MM.1S (cell line): ENCODE measurements at regions not wholly inside any gene's neighbourhood (a gene's known extent, or its start where the extent isn't known, plus 50 kb on each side); places are given as distances from the start of the nearest gene placed in this dataset.

Experiments
- DNase-seq: peaks from one replicate; pipeline ENCODE4 v3.0.0-alpha.2; 2015
- H2AFZ ChIP-seq: fragments of 300-600 bp; sonication (generic); 2 replicates; pipeline ENCODE4 v1.6.0; 2016; ENCODE audit warnings: antibody characterized with exemption, low read length
- H3F3A ChIP-seq: fragments of 300-600 bp; sonication (generic); 2 replicates; pipeline ENCODE4 v1.6.1; 2016; ENCODE audit warnings: mild to moderate bottlenecking, antibody characterized with exemption, low read length, moderate library complexity, mixed read lengths; ENCODE audit not compliant: insufficient read depth
- H3K27ac ChIP-seq: fragments of 300-600 bp; sonication (generic); 2 replicates; pipeline ENCODE4 v1.5.1; 2016; ENCODE audit warnings: mild to moderate bottlenecking, low read length
- H3K27me3 ChIP-seq: fragments of 300-600 bp; sonication (generic); replicated peaks from 2 replicates; pipeline ENCODE4 v1.6.0; 2016; ENCODE audit warnings: low read length; ENCODE audit not compliant: insufficient read depth
- H3K36me3 ChIP-seq: fragments of 300-600 bp; sonication (generic); replicated peaks from 2 replicates; pipeline ENCODE4 v1.6.1; 2016; ENCODE audit warnings: mild to moderate bottlenecking, low read length, mixed read lengths; ENCODE audit not compliant: insufficient read depth
- H3K4me1 ChIP-seq: fragments of 300-600 bp; sonication (generic); 2 replicates; pipeline ENCODE4 v1.6.1; 2016; ENCODE audit warnings: low read length, mixed read lengths
- H3K4me2 ChIP-seq: fragments of 300-600 bp; sonication (generic); 2 replicates; pipeline ENCODE4 v1.6.0; 2016; ENCODE audit warnings: low read depth, low read length
- H3K4me3 ChIP-seq: fragments of 300-600 bp; sonication (generic); 2 replicates; pipeline ENCODE4 v1.5.1; 2016; ENCODE audit warnings: low read length, mixed read lengths
- H3K79me2 ChIP-seq: fragments of 300-600 bp; sonication (generic); 2 replicates; pipeline ENCODE4 v1.6.1; 2016; ENCODE audit warnings: mixed run types, low read length, mixed read lengths
- H3K9ac ChIP-seq: fragments of 300-600 bp; sonication (generic); 2 replicates; pipeline ENCODE4 v1.6.1; 2016; ENCODE audit warnings: low read length, mixed read lengths
- H3K9me2 ChIP-seq: fragments of 300-600 bp; sonication (generic); replicated peaks from 2 replicates; pipeline ENCODE4 v1.6.1; 2016; ENCODE audit warnings: mild to moderate bottlenecking, low read length, mixed read lengths; ENCODE audit not compliant: insufficient read depth
- H3K9me3 ChIP-seq: fragments of 300-600 bp; sonication (generic); replicated peaks from 2 replicates; pipeline ENCODE4 v1.6.1; 2016; ENCODE audit warnings: mild to moderate bottlenecking, low read length, mixed read lengths; ENCODE audit not compliant: insufficient read depth
- H4K20me1 ChIP-seq: fragments of 300-600 bp; sonication (generic); 2 replicates; pipeline ENCODE4 v1.6.1; 2016; ENCODE audit warnings: mild to moderate bottlenecking, low read length, moderate library complexity, mixed read lengths; ENCODE audit not compliant: insufficient read depth
- EZH2 ChIP-seq: fragments of 300-600 bp; sonication (generic); optimal IDR thresholded peaks from 2 replicates; pipeline ENCODE3; 2017; ENCODE audit warnings: low read depth, mild to moderate bottlenecking, antibody characterized with exemption, low read length, mixed read lengths
- EZH2phosphoT487 ChIP-seq: fragments of 300-600 bp; sonication (generic); IDR thresholded peaks from 2 replicates; pipeline ENCODE4 v1.6.1; 2018; ENCODE audit warnings: antibody characterized with exemption, low read length
- TF ChIP-seq, protein P1 (sequence below): fragments of 300-600 bp; sonication (generic); IDR thresholded peaks from 2 replicates; pipeline ENCODE4 v1.5.1; 2016; ENCODE audit warnings: antibody characterized with exemption, low read length, mixed read lengths

- Histone ChIP-seq H3K9me2 (no peaks in the 10 kb centered on the region), H3K4me3 (no peak overlapping the region), H3K4me1 (no peaks in the 10 kb centered on the region), H3K79me2 (no peaks in the 10 kb centered on the region), H3K9me3 (no peaks in the 10 kb centered on the region), H3F3A (no peaks in the 10 kb centered on the region), H3K36me3 (no peaks in the 10 kb centered on the region), H3K9ac (no peak overlapping the region), H2AFZ (no peak overlapping the region), H4K20me1 (no peaks in the 10 kb centered on the region), H3K4me2 (no peak overlapping the region), H3K27ac (no peak overlapping the region), H3K27me3 (no peaks in the 10 kb centered on the region)
- DNase-seq, result no peak
- TF ChIP-seq EZH2 (no peak), EZH2phosphoT487 (no peak)
- TF ChIP-seq, protein P1, sequence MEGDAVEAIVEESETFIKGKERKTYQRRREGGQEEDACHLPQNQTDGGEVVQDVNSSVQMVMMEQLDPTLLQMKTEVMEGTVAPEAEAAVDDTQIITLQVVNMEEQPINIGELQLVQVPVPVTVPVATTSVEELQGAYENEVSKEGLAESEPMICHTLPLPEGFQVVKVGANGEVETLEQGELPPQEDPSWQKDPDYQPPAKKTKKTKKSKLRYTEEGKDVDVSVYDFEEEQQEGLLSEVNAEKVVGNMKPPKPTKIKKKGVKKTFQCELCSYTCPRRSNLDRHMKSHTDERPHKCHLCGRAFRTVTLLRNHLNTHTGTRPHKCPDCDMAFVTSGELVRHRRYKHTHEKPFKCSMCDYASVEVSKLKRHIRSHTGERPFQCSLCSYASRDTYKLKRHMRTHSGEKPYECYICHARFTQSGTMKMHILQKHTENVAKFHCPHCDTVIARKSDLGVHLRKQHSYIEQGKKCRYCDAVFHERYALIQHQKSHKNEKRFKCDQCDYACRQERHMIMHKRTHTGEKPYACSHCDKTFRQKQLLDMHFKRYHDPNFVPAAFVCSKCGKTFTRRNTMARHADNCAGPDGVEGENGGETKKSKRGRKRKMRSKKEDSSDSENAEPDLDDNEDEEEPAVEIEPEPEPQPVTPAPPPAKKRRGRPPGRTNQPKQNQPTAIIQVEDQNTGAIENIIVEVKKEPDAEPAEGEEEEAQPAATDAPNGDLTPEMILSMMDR, result no peak
Measured at GRCh38 chr4:32119907-32120306, 1399.7 kb downstream of the PCDH7 start.

GRCh38 chr4:32128549-32128948 lies 1408.4 kb downstream of the PCDH7 start:
- Histone ChIP-seq H2AFZ (no peak overlapping the region), H3K27ac (no peak overlapping the region), H3K9me3 (no peaks in the 10 kb centered on the region), H3K4me2 (no peak overlapping the region), H3K36me3 (no peaks in the 10 kb centered on the region), H3K79me2 (no peaks in the 10 kb centered on the region), H3K4me1 (no peaks in the 10 kb centered on the region), H3F3A (no peaks in the 10 kb centered on the region), H3K27me3 (no peaks in the 10 kb centered on the region), H3K4me3 (no peak overlapping the region), H3K9ac (no peak overlapping the region), H3K9me2 (no peaks in the 10 kb centered on the region), H4K20me1 (no peaks in the 10 kb centered on the region)
- DNase-seq, result peak; percentile 24
- TF ChIP-seq, protein P1, result no peak
- TF ChIP-seq EZH2 (no peak), EZH2phosphoT487 (no peak)

DNA sequence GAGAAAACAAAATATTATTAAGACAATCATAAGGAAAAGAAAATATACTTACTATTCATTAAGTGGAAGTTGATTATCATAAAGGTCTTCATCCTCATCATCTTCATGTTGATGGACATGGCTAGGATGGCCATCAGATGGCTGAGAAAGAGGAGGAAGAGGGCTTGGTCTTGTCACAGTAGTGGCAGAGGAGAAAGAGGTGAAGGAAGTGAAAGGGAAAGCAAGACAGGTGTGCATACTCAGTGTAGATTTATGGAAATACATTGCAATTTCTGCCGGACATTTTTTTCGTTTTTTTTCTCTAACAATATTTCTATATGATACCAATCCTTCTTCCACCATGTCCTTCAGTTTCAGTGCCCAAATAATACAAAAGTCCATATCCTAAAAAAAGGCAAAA lies 1409.8 kb downstream of the PCDH7 start:
- H3K4me2 ChIP-seq, result no peak overlapping the region
- H4K20me1 ChIP-seq, result no peaks in the 10 kb centered on the region
- no peaks in the 10 kb centered on the region for H3K9me2 ChIP-seq
- H3K9ac ChIP-seq, result no peak overlapping the region
- H3F3A ChIP-seq, result no peaks in the 10 kb centered on the region
- H3K4me1 ChIP-seq, result no peaks in the 10 kb centered on the region
- no peaks in the 10 kb centered on the region for H3K79me2 ChIP-seq
- no peaks in the 10 kb centered on the region for H3K36me3 ChIP-seq
- no peak overlapping the region for H3K27ac ChIP-seq
- H2AFZ ChIP-seq, result no peak overlapping the region
- H3K4me3 ChIP-seq, result no peak overlapping the region
- no peak for DNase-seq
- TF ChIP-seq EZH2phosphoT487 (no peak), EZH2 (no peak)
- TF ChIP-seq, protein P1, result no peak
- no peaks in the 10 kb centered on the region for H3K27me3 ChIP-seq
- H3K9me3 ChIP-seq, result no peaks in the 10 kb centered on the region
